Loucy (cell line): ENCODE measurements at regions not wholly inside any gene's neighbourhood (a gene's known extent, or its start where the extent isn't known, plus 50 kb on each side); places are given as distances from the start of the nearest gene placed in this dataset.

Experiments
- H2AFZ ChIP-seq: fragments of 200-600 bp; sonication (generic); 2 replicates; pipeline ENCODE4 v1.6.0; 2016; ENCODE audit warnings: antibody characterized with exemption, mild to moderate bottlenecking, low read length, moderate library complexity
- H3F3A ChIP-seq: fragments of 200-600 bp; 2 replicates; pipeline ENCODE4 v1.6.0; 2016; ENCODE audit warnings: antibody characterized with exemption, low read depth, mild to moderate bottlenecking
- H3K27me3 ChIP-seq: fragments of 200-600 bp; sonication (generic); 2 replicates; pipeline ENCODE4 v1.6.1; 2014; ENCODE audit warnings: low read length, mild to moderate bottlenecking; ENCODE audit not compliant: insufficient read depth, poor library complexity, severe bottlenecking
- H3K36me3 ChIP-seq: fragments of 200-600 bp; sonication (generic); 2 replicates; pipeline ENCODE4 v1.6.1; 2016; ENCODE audit warnings: low read length; ENCODE audit not compliant: insufficient read depth
- H3K4me1 ChIP-seq: fragments of 200-600 bp; sonication (generic); 2 replicates; pipeline ENCODE4 v1.5.1; 2014; ENCODE audit warnings: low read length, mild to moderate bottlenecking; ENCODE audit not compliant: insufficient read depth, poor library complexity, severe bottlenecking
- H3K4me2 ChIP-seq: fragments of 200-600 bp; sonication (generic); 2 replicates; pipeline ENCODE4 v1.6.0; 2014; ENCODE audit warnings: antibody characterized with exemption, low read length, low read depth, mild to moderate bottlenecking; ENCODE audit not compliant: poor library complexity, severe bottlenecking
- H3K4me3 ChIP-seq: fragments of 200-600 bp; sonication (generic); 2 replicates; pipeline ENCODE4 v1.5.1; 2014; ENCODE audit warnings: low read length, mild to moderate bottlenecking, mixed read lengths; ENCODE audit not compliant: poor library complexity, severe bottlenecking
- H3K79me2 ChIP-seq: fragments of 200-600 bp; sonication (generic); 2 replicates; pipeline ENCODE4 v1.6.1; 2014; ENCODE audit warnings: low read length; ENCODE audit not compliant: insufficient read depth
- H3K9ac ChIP-seq: fragments of 200-600 bp; sonication (generic); 2 replicates; pipeline ENCODE4 v1.6.0; 2014; ENCODE audit warnings: mild to moderate bottlenecking, low read depth, low read length, moderate library complexity; ENCODE audit not compliant: poor library complexity, severe bottlenecking
- H3K9me2 ChIP-seq: fragments of 200-600 bp; sonication (generic); replicated peaks from 2 replicates; pipeline ENCODE4 v1.6.1; 2016; ENCODE audit warnings: low read depth, low read length, mixed read lengths
- H3K9me3 ChIP-seq: fragments of 200-600 bp; sonication (generic); 2 replicates; pipeline ENCODE4 v1.6.1; 2014; ENCODE audit warnings: mild to moderate bottlenecking, antibody characterized with exemption, low read length, low read depth; ENCODE audit not compliant: insufficient read depth
- H4K20me1 ChIP-seq: fragments of 200-600 bp; sonication (generic); 2 replicates; pipeline ENCODE4 v1.6.0; 2014; ENCODE audit warnings: antibody characterized with exemption, low read length, mild to moderate bottlenecking; ENCODE audit not compliant: insufficient read depth, poor library complexity, severe bottlenecking
- CTCF ChIP-seq: fragments of 200-600 bp; sonication (generic); conservative IDR thresholded peaks from 2 replicates; pipeline ENCODE4 v1.5.1; 2014; ENCODE audit warnings: mild to moderate bottlenecking, antibody characterized with exemption, low read length
- EZH2phosphoT487 ChIP-seq: fragments of 200-600 bp; IDR thresholded peaks from 2 replicates; pipeline ENCODE4 v1.6.1; 2018; ENCODE audit warnings: antibody characterized with exemption, mild to moderate bottlenecking, moderate library complexity, borderline replicate concordance

- no peak overlapping the region for H3K4me2 ChIP-seq
- no peaks in the 10 kb centered on the region for H3K9me2 ChIP-seq
- H3K4me1 ChIP-seq = no peaks in the 10 kb centered on the region
- H3K79me2 ChIP-seq = no peaks in the 10 kb centered on the region
- H2AFZ ChIP-seq = no peak overlapping the region
- H3K27me3 ChIP-seq = no peaks in the 10 kb centered on the region
- H3K36me3 ChIP-seq = no peaks in the 10 kb centered on the region
- no peak overlapping the region for H3K9ac ChIP-seq
- no peaks in the 10 kb centered on the region for H3K9me3 ChIP-seq
- TF ChIP-seq EZH2phosphoT487 = no peak
- TF ChIP-seq CTCF = no peak
- H4K20me1 ChIP-seq = no peaks in the 10 kb centered on the region
- no peak overlapping the region for H3K4me3 ChIP-seq
- H3F3A ChIP-seq = no peaks in the 10 kb centered on the region
Measured at GRCh38 chr21:16258844-16259611, 529.2 kb downstream of the USP25 start.

- no peak overlapping the region for H3K9ac ChIP-seq
- no peaks in the 10 kb centered on the region for H3K9me2 ChIP-seq
- H3K4me3 ChIP-seq = no peak overlapping the region
- H3K4me2 ChIP-seq = no peak overlapping the region
- no peaks in the 10 kb centered on the region for H3K27me3 ChIP-seq
- no peaks in the 10 kb centered on the region for H3K36me3 ChIP-seq
- no peaks in the 10 kb centered on the region for H3K79me2 ChIP-seq
- no peaks in the 10 kb centered on the region for H3F3A ChIP-seq
- H3K9me3 ChIP-seq = no peaks in the 10 kb centered on the region
- H2AFZ ChIP-seq = no peak overlapping the region
- no peaks in the 10 kb centered on the region for H3K4me1 ChIP-seq
- no peaks in the 10 kb centered on the region for H4K20me1 ChIP-seq
- TF ChIP-seq CTCF = no peak
- no peak for TF ChIP-seq EZH2phosphoT487
Measured at GRCh38 chr21:16262091-16262490, 532.3 kb downstream of the USP25 start.

- no peaks in the 10 kb centered on the region for H3K79me2 ChIP-seq
- no peaks in the 10 kb centered on the region for H3F3A ChIP-seq
- no peak for TF ChIP-seq CTCF
- H3K9me2 ChIP-seq = no peaks in the 10 kb centered on the region
- H3K9me3 ChIP-seq = no peaks in the 10 kb centered on the region
- no peaks in the 10 kb centered on the region for H3K27me3 ChIP-seq
- H3K4me1 ChIP-seq = no peaks in the 10 kb centered on the region
- no peak overlapping the region for H2AFZ ChIP-seq
- no peak overlapping the region for H3K9ac ChIP-seq
- H3K4me2 ChIP-seq = no peak overlapping the region
- no peak overlapping the region for H3K4me3 ChIP-seq
- no peaks in the 10 kb centered on the region for H4K20me1 ChIP-seq
- no peaks in the 10 kb centered on the region for H3K36me3 ChIP-seq
Measured at GRCh38 chr21:16264319-16264718, 534.5 kb downstream of the USP25 start.
